DOHH2 (cell line): ENCODE measurements at regions not wholly inside any gene's neighbourhood (a gene's known extent, or its start where the extent isn't known, plus 50 kb on each side); places are given as distances from the start of the nearest gene placed in this dataset.

ENCODE experiments used
- H3F3A ChIP-seq: fragments of 200-600 bp; sonication (generic), shearing (Covaris generic); 2 replicates; pipeline ENCODE4 v1.6.0; 2016; ENCODE audit warnings: antibody characterized with exemption, mild to moderate bottlenecking; ENCODE audit not compliant: control insufficient read depth, insufficient read depth
- H3K27ac ChIP-seq: fragments of 200-600 bp; sonication (generic); 2 replicates; pipeline ENCODE4 v1.5.1; 2014; ENCODE audit warnings: low read depth, mild to moderate bottlenecking, low read length, moderate library complexity
- H3K27me3 ChIP-seq: fragments of 200-600 bp; sonication (generic); 2 replicates; pipeline ENCODE4 v1.6.1; 2014; ENCODE audit warnings: mild to moderate bottlenecking, low read length, mixed read lengths; ENCODE audit not compliant: control insufficient read depth
- H3K36me3 ChIP-seq: fragments of 200-600 bp; sonication (generic); 2 replicates; pipeline ENCODE4 v1.6.1; 2014; ENCODE audit warnings: mild to moderate bottlenecking, low read length, moderate library complexity, mixed read lengths; ENCODE audit not compliant: control insufficient read depth
- H3K4me1 ChIP-seq: fragments of 200-600 bp; sonication (generic); 2 replicates; pipeline ENCODE4 v1.6.1; 2014; ENCODE audit warnings: mild to moderate bottlenecking, low read length, mixed read lengths; ENCODE audit not compliant: control insufficient read depth
- H3K4me2 ChIP-seq: fragments of 200-600 bp; sonication (generic); 2 replicates; pipeline ENCODE4 v1.6.0; 2014; ENCODE audit warnings: mild to moderate bottlenecking, low read length, moderate library complexity
- H3K4me3 ChIP-seq: fragments of 200-600 bp; sonication (generic); 2 replicates; pipeline ENCODE4 v1.5.1; 2014; ENCODE audit warnings: mild to moderate bottlenecking, low read length, mixed read lengths
- H3K79me2 ChIP-seq: fragments of 200-600 bp; sonication (generic); 2 replicates; pipeline ENCODE4 v1.6.1; 2014; ENCODE audit warnings: mild to moderate bottlenecking, low read length, mixed read lengths; ENCODE audit not compliant: control insufficient read depth
- H3K9me2 ChIP-seq: fragments of 200-600 bp; sonication (generic); replicated peaks from 2 replicates; pipeline ENCODE4 v1.6.1; 2014; ENCODE audit warnings: mild to moderate bottlenecking, low read length, mixed read lengths; ENCODE audit not compliant: control insufficient read depth
- H3K9me3 ChIP-seq: fragments of 200-600 bp; sonication (generic); 2 replicates; pipeline ENCODE4 v1.6.1; 2014; ENCODE audit warnings: antibody characterized with exemption, low read length, mixed read lengths; ENCODE audit not compliant: control insufficient read depth, insufficient read depth
- H4K20me1 ChIP-seq: fragments of 200-600 bp; sonication (generic); 2 replicates; pipeline ENCODE4 v1.6.0; 2014; ENCODE audit warnings: low read depth, mild to moderate bottlenecking, antibody characterized with exemption, low read length, moderate library complexity; ENCODE audit not compliant: control insufficient read depth, insufficient read depth
- CTCF ChIP-seq: fragments of 200-600 bp; sonication (generic); IDR thresholded peaks from one replicate; pipeline ENCODE4 v1.5.1; 2014; ENCODE audit warnings: antibody characterized with exemption, mild to moderate bottlenecking, low read depth, low read length; ENCODE audit not compliant: poor library complexity, severe bottlenecking
- EZH2phosphoT487 ChIP-seq: fragments of 200-600 bp; sonication (generic); IDR thresholded peaks from 2 replicates; pipeline ENCODE4 v1.6.1; 2017; ENCODE audit warnings: borderline replicate concordance, mild to moderate bottlenecking, antibody characterized with exemption, low read length, moderate library complexity, mixed read lengths

- H3K27ac ChIP-seq: no peak overlapping the region
- no peaks in the 10 kb centered on the region for H3K27me3 ChIP-seq
- no peak overlapping the region for H3K4me2 ChIP-seq
- no peak overlapping the region for H3K4me3 ChIP-seq
- no peaks in the 10 kb centered on the region for H3F3A ChIP-seq
- H3K9me2 ChIP-seq: no peaks in the 10 kb centered on the region
- H4K20me1 ChIP-seq: no peaks in the 10 kb centered on the region
- H3K9me3 ChIP-seq: no peaks in the 10 kb centered on the region
- H3K4me1 ChIP-seq: no peaks in the 10 kb centered on the region
- H3K79me2 ChIP-seq: no peaks in the 10 kb centered on the region
- H3K36me3 ChIP-seq: no peaks in the 10 kb centered on the region
- no peak for TF ChIP-seq CTCF
- TF ChIP-seq EZH2phosphoT487: no peak
Measured at GRCh38 chr4:24203926-24204325, 314.1 kb upstream of the PPARGC1A start.

- TF ChIP-seq CTCF (no peak), EZH2phosphoT487 (no peak)
- Histone ChIP-seq H3K4me2 (no peak overlapping the region), H4K20me1 (no peaks in the 10 kb centered on the region), H3K27ac (no peak overlapping the region), H3K4me1 (no peaks in the 10 kb centered on the region), H3K4me3 (no peak overlapping the region), H3K79me2 (no peaks in the 10 kb centered on the region), H3F3A (no peaks in the 10 kb centered on the region), H3K9me3 (no peaks in the 10 kb centered on the region), H3K27me3 (no peaks in the 10 kb centered on the region), H3K36me3 (no peaks in the 10 kb centered on the region), H3K9me2 (no peaks in the 10 kb centered on the region)
Measured at GRCh38 chr4:24202579-24202978, 312.7 kb upstream of the PPARGC1A start.

- Histone ChIP-seq H3K9me2 (no peaks in the 10 kb centered on the region), H4K20me1 (no peaks in the 10 kb centered on the region), H3K4me1 (no peaks in the 10 kb centered on the region), H3K79me2 (no peaks in the 10 kb centered on the region), H3K27me3 (no peaks in the 10 kb centered on the region), H3K27ac (no peak overlapping the region), H3K4me3 (no peak overlapping the region), H3K36me3 (no peaks in the 10 kb centered on the region), H3F3A (no peaks in the 10 kb centered on the region), H3K4me2 (no peak overlapping the region), H3K9me3 (no peaks in the 10 kb centered on the region)
- TF ChIP-seq CTCF (no peak), EZH2phosphoT487 (no peak)
Measured at GRCh38 chr4:24197955-24198354, 308.1 kb upstream of the PPARGC1A start.

- Histone ChIP-seq H3F3A (no peaks in the 10 kb centered on the region), H3K27ac (no peak overlapping the region), H3K36me3 (no peaks in the 10 kb centered on the region), H3K4me3 (no peak overlapping the region), H3K4me1 (no peaks in the 10 kb centered on the region), H3K79me2 (no peaks in the 10 kb centered on the region), H3K9me3 (no peaks in the 10 kb centered on the region), H3K27me3 (no peaks in the 10 kb centered on the region), H3K9me2 (no peaks in the 10 kb centered on the region), H3K4me2 (no peak overlapping the region), H4K20me1 (no peaks in the 10 kb centered on the region)
- no peak for TF ChIP-seq EZH2phosphoT487
- TF ChIP-seq CTCF: no peak
Measured at GRCh38 chr4:24196785-24197184, 306.9 kb upstream of the PPARGC1A start.
